ENCODE measurements at regions not wholly inside any gene's neighbourhood (a gene's known extent, or its start where the extent isn't known, plus 50 kb on each side); places are given as distances from the start of the nearest gene placed in this dataset.

DNA sequence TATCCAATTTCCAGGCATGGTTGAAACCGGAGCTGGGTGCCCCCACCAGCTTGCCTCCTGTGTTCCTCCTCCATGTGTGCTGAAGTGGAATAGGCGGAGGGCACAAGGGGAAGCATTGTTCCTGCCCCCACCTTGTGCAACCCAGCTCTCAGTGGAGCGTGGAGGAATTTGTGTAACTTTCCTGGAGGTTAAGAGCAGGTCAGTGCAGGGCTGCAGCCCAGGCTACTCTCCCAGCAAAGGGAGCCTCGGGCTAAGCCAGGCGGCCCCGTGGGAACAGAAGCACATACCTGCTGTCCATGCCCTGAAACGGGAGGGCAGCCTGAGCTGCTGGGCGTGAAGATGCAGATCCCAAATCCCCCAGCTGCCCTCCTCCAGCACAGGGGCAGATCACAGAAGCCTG lies 158.8 kb upstream of the LHX1 start:
- no peak overlapping the region for H3K4me3 ChIP-seq (ENCODE audit: low read depth, low read length)
- no peak for TF ChIP-seq CTCF (IDR thresholded peaks at IDR 0.05; ENCODE audit: low read depth, low read length)

DNA sequence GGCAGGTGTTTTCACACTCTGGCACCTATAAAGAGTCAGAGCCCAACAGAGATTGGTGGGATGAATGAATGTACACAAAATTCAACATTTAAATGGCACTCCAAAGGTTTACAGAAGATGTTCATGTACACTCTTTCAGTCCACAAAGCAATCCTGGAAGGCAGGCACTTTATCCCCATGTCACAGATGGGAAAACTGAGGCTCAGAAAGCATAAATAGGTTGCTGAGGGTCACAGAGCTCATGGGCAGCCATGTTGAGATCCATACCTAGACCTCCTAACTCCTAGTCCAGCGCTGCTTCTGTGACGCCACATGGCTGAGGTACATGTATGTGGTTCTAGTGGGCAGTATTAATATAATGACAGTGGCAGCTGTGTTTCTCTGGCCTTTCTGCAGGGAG lies 157.7 kb upstream of the LHX1 start:
- TF ChIP-seq CTCF (IDR thresholded peaks at IDR 0.05; ENCODE audit: low read depth, low read length) = no peak
- H3K4me3 ChIP-seq (ENCODE audit: low read depth, low read length) = no peak overlapping the region

DNA sequence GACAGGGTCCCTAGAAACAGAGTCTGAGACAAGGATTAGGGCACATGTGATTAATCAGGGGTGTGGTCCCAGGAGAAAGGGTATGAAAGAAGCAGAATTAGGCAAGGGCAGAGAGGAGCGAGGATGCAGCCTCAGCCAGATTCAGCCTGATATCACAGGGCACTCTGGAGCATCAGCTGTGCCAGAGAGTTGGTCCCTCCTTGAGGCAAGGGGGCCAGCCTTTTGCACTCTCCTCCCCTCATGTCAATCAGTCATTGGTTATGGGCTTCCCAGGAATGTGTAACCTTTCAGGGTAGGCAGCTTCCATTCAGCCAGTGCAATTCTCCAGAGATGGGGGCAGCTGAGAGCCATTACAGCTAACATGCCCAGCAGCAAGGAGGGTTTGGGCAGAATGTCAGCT lies 152.6 kb upstream of the LHX1 start:
- TF ChIP-seq CTCF (IDR thresholded peaks at IDR 0.05; ENCODE audit: low read depth, low read length) = no peak
- H3K4me3 ChIP-seq (ENCODE audit: low read depth, low read length) = no peak overlapping the region

GRCh38 chr17:36786867-36787266 lies 150.4 kb upstream of the LHX1 start:
- H3K4me3 ChIP-seq (ENCODE audit: low read depth, low read length) = no peak overlapping the region
- no peak for TF ChIP-seq CTCF (IDR thresholded peaks at IDR 0.05; ENCODE audit: low read depth, low read length)

GRCh38 chr17:36791150-36791941 lies 145.9 kb upstream of the LHX1 start:
- no peak overlapping the region for H3K4me3 ChIP-seq (ENCODE audit: low read depth, low read length)
- TF ChIP-seq CTCF (IDR thresholded peaks at IDR 0.05; ENCODE audit: low read depth, low read length) = no peak

DNA sequence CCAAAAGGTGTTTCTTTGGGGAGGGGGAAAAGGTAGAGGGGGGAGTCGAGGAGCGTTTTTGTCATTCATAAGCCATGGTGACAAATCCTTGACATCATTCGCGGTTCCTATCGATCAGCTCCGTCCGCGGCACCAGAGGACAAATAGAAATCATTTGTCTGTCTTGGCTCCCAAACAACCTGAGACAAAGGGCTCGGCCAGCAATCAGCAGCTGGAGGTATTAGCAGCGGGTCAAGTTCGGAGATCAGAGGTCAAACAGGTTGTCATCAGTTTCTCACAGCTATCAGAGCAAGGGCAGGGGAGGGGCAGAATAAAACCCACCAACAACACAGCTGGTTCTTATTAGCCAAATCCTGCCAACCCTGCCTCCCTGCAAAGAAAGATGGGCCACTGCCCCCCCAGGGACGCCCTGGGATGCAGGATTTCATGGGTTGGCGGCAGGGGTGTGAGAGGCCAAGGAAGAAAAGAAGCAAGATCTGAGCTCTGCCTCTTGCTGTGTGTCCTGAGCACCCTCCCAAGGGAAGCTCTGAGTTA lies 145.3 kb upstream of the LHX1 start:
- no peak overlapping the region for H3K4me3 ChIP-seq (ENCODE audit: low read depth, low read length)
- TF ChIP-seq CTCF (IDR thresholded peaks at IDR 0.05; ENCODE audit: low read depth, low read length) = no peak

DNA sequence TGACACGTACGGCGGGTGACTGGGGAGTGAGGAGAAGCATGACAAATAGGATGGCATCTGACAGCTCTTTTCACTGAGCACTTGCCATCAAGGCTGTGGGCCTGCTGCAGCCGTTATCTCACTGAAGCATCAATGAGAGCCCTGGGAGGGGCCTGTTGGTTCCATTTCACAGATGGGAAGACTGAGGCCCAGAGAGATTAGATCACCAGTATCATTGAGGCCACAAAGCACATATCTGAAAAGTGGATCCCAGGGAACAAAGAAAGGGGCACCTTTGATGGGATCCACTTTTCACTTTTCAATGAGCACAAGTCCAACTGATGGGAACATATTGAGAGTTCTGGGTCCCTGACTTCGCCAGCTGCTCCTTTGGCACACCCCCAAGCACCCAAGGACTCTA lies 144.4 kb upstream of the LHX1 start:
- H3K4me3 ChIP-seq (ENCODE audit: low read depth, low read length) = no peak overlapping the region
- TF ChIP-seq CTCF (IDR thresholded peaks at IDR 0.05; ENCODE audit: low read depth, low read length) = no peak
